ENCODE measurements at regions not wholly inside any gene's neighbourhood (a gene's known extent, or its start where the extent isn't known, plus 50 kb on each side); places are given as distances from the start of the nearest gene placed in this dataset.

DNA sequence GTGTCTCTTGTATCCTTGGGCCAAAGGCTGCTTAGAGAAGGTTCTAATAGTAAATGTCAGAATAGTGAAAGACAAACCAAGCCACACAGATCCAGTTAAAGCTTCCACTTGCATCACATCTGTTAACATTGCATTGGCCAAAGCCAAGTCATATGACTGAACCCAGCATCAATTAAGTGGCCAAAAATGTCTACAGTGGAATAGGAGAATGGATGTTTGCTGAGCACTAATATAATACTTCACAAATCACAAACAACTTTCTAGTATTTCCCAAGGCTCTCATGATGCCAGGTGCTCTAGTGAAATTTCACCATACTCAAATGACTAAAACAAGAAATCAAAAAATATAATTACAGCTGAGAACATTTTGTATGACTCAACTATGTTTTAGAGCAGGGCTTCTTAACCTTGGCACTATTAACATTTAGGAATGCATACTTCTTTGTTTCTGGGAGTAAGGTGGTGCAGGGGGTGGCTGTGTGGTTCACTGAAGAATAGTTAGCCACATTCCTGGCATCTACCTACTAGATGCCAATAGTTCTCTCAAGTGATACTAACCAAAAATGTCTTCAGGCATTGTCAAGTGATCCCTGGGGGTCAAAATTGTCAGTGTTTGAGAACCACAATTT is 148.0 kb upstream of the SPTLC3 start:
- no peak overlapping the region for H3K56ac ChIP-seq (replicated peaks; ENCODE audit: insufficient read length, low read depth, low read length)
- no peak overlapping the region for H2BK5ac ChIP-seq (ENCODE audit: low read depth, low read length)
- FAIRE-seq: no peak
- no peak overlapping the region for H4K91ac ChIP-seq (replicated peaks; ENCODE audit: insufficient read length, low read length)
- DNase-seq (ENCODE audit: low read depth in 1 of 2, low spot score in 2 of 2): no peak
- no peak overlapping the region for H3K4ac ChIP-seq (replicated peaks; ENCODE audit: insufficient read length, low read depth, low read length)
- TF ChIP-seq KDM1A (IDR thresholded peaks at IDR 0.05; ENCODE audit: borderline replicate concordance, low read length): no peak
- no peak for TF ChIP-seq KDM5A (IDR thresholded peaks at IDR 0.05; ENCODE audit: low read length)
- no peak for TF ChIP-seq JUND (IDR thresholded peaks at IDR 0.05; ENCODE audit: low read length)
- no peak for TF ChIP-seq BACH1 (IDR thresholded peaks at IDR 0.05; ENCODE audit: low read length)
- no peak for TF ChIP-seq GABPA (IDR thresholded peaks at IDR 0.05; ENCODE audit: borderline replicate concordance, insufficient read depth, low read length)
- TF ChIP-seq, protein P1, sequence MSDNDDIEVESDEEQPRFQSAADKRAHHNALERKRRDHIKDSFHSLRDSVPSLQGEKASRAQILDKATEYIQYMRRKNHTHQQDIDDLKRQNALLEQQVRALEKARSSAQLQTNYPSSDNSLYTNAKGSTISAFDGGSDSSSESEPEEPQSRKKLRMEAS (IDR thresholded peaks at IDR 0.05): no peak
- no peak for TF ChIP-seq EP300 (IDR thresholded peaks at IDR 0.05; ENCODE audit: borderline replicate concordance in 1 of 2, low read depth in 2 of 2, low read length in 2 of 2)
- H2BK15ac ChIP-seq (ENCODE audit: low read length): no peak overlapping the region
- H4K8ac ChIP-seq (ENCODE audit: extremely low read depth, insufficient read depth, low read length): no peak overlapping the region
- no peak overlapping the region for H3K9ac ChIP-seq (replicated peaks in 1 of 4; ENCODE audit: extremely low read depth in 1 of 4, low read depth in 3 of 4, low read length in 3 of 4)
- no peak overlapping the region for H2BK20ac ChIP-seq (ENCODE audit: low read length)
- no peaks in the 10 kb centered on the region for H4K20me1 ChIP-seq (replicated peaks in 1 of 2; ENCODE audit: control insufficient read depth in 1 of 2, insufficient read depth in 2 of 2, low read length in 2 of 2)
- H3K79me2 ChIP-seq (ENCODE audit: control insufficient read depth in 1 of 2, insufficient read depth in 2 of 2, low read length in 2 of 2): no peaks in the 10 kb centered on the region
- no peak overlapping the region for H2AFZ ChIP-seq (ENCODE audit: low read length)
- H3K27me3 ChIP-seq (replicated peaks in 1 of 4; ENCODE audit: control insufficient read depth in 3 of 4, extremely low read depth in 1 of 4, insufficient read depth in 3 of 4, low read length in 3 of 4): no peaks in the 10 kb centered on the region
- H3K23me2 ChIP-seq (ENCODE audit: low read depth, low read length): no peaks in the 10 kb centered on the region
- no peak overlapping the region for H4K5ac ChIP-seq (ENCODE audit: insufficient read length, low read depth, low read length)
- no peak overlapping the region for H3K27ac ChIP-seq (ENCODE audit: low read depth, low read length)
- no peaks in the 10 kb centered on the region for H3K4me1 ChIP-seq (replicated peaks in 1 of 4; ENCODE audit: control insufficient read depth in 3 of 4, insufficient read depth in 4 of 4, low read length in 3 of 4)
- no peak overlapping the region for H3K18ac ChIP-seq (ENCODE audit: extremely low read depth, low read length)
- ChIA-PET CTCF (ENCODE audit: partially characterized antibody) (interaction anchor here (1.7 kb wide), 1 partner anchor 23 kb away, joined by 8 read pairs; no protein-coding TSS in a partner anchor), POLR2A (ENCODE audit: partially characterized antibody) (no interaction called here)
- H3K79me1 ChIP-seq (ENCODE audit: low read depth, low read length): no peaks in the 10 kb centered on the region
- no peak overlapping the region for H2BK12ac ChIP-seq (ENCODE audit: low read depth, low read length)
- no peak overlapping the region for H3K23ac ChIP-seq (ENCODE audit: insufficient read length)
- H3K4me2 ChIP-seq (ENCODE audit: insufficient read depth in 1 of 2, low read depth in 2 of 2, low read length in 2 of 2): no peak overlapping the region
- H3K14ac ChIP-seq (ENCODE audit: insufficient read length): no peak overlapping the region
- no peak overlapping the region for H2AK5ac ChIP-seq (ENCODE audit: low read depth, low read length)
- H3K36me3 ChIP-seq (ENCODE audit: control insufficient read depth in 2 of 4, insufficient read depth in 4 of 4, low read length in 3 of 4): no peaks in the 10 kb centered on the region
- no peak overlapping the region for H3K4me3 ChIP-seq (ENCODE audit: extremely low read depth in 1 of 4, insufficient read depth in 2 of 4, low read depth in 3 of 4, low read length in 4 of 4)
- 0 out of 4 replicates have a peak, but pooled peaks cover 0 to 4% of the 10 kb centered on the region in 2 experiments for H3K9me3 ChIP-seq (ENCODE audit: insufficient read depth in 2 of 2, low read depth in 1 of 2, low read length in 1 of 2)
- no peak overlapping the region for H2BK120ac ChIP-seq (replicated peaks; ENCODE audit: low read depth, low read length)

Measured in H1 (cell line).